ENCODE measurements at regions not wholly inside any gene's neighbourhood (a gene's known extent, or its start where the extent isn't known, plus 50 kb on each side); places are given as distances from the start of the nearest gene placed in this dataset.

DNA sequence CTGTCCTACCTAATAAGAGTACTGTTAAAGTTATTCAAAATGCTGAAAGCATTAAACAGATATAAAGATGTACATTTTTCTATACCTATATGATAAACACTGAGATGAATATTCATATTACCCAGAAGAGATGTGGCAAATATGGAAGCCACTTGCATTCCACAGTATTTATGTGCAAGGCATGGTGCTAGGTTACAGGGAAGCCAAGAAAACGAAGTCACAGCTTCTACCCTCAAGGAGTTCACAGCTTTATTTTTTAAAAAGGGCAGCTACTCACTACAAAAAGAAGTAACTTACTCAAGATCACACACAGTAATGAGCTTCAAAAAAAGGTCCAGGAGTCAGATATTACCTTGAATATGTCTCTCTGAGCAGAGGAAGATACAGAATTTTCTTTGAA lies 484.6 kb downstream of the ZNF608 start:
- Histone ChIP-seq H3K4me3 (no peak overlapping the region), H3K4me1 (no peaks in the 10 kb centered on the region), H3K27ac (no peak overlapping the region), H3K36me3 (no peaks in the 10 kb centered on the region), H3K27me3 (no peaks in the 10 kb centered on the region), H3K9me3 (no peaks in the 10 kb centered on the region)
- TF ChIP-seq POLR2A (IDR thresholded peaks at IDR 0.05): no peak
- TF ChIP-seq, protein P1, sequence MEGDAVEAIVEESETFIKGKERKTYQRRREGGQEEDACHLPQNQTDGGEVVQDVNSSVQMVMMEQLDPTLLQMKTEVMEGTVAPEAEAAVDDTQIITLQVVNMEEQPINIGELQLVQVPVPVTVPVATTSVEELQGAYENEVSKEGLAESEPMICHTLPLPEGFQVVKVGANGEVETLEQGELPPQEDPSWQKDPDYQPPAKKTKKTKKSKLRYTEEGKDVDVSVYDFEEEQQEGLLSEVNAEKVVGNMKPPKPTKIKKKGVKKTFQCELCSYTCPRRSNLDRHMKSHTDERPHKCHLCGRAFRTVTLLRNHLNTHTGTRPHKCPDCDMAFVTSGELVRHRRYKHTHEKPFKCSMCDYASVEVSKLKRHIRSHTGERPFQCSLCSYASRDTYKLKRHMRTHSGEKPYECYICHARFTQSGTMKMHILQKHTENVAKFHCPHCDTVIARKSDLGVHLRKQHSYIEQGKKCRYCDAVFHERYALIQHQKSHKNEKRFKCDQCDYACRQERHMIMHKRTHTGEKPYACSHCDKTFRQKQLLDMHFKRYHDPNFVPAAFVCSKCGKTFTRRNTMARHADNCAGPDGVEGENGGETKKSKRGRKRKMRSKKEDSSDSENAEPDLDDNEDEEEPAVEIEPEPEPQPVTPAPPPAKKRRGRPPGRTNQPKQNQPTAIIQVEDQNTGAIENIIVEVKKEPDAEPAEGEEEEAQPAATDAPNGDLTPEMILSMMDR (IDR thresholded peaks at IDR 0.05): no peak
- no peak for DNase-seq

DNA sequence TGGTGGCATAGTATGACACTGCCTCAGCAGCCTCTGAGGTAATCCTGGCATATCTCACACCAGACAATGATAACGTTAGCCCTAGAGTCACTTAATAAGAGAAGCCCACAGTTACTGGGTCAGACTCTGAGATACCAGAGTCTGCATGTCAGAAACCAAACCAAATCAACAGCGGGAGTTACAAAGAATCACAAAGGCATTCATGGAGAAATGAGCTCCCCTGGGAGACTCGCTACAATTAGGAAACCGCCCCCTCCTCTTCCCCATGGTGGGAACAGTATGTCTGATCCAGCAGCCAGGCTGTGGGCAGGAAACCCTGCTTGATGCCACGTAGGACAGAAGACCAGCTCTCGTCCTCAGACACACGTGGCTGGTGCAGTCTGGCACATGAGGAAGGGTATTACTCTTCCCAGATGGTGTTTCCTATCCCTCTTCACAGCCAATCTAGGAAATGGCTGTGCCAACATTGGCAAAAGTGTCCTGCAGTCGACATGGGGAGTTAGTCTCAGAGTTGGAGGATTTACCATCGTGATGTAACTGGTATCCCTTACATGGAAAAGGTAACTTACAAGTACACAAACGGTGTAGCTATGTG lies 485.4 kb downstream of the ZNF608 start:
- no peaks in the 10 kb centered on the region for H3K36me3 ChIP-seq
- DNase-seq: no peak
- H3K27me3 ChIP-seq: no peaks in the 10 kb centered on the region
- TF ChIP-seq, protein P1 (IDR thresholded peaks at IDR 0.05): no peak
- no peak for TF ChIP-seq POLR2A (IDR thresholded peaks at IDR 0.05)
- no peaks in the 10 kb centered on the region for H3K9me3 ChIP-seq
- H3K4me3 ChIP-seq: no peak overlapping the region
- H3K4me1 ChIP-seq: no peaks in the 10 kb centered on the region
- no peak overlapping the region for H3K27ac ChIP-seq

DNA sequence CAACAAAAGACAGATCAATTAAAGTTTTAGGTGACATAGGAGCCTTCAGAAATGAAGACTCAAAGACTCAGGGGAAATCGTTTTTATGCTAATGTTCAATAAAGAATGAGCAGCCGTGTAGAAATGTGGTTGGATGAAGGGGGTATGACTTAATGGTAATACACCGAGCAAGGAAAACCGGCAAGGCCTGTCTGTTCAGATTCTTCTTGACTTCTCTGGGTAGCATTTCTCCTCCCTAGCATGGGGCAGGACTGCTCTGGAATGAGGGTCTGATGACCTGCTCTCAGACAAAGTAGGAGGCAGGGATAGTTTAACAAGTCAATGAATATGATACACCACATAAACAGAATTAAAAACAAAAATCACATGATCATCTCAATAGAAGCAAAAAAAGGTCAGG lies 487.4 kb downstream of the ZNF608 start:
- no peak for TF ChIP-seq POLR2A (IDR thresholded peaks at IDR 0.05)
- TF ChIP-seq, protein P1 (IDR thresholded peaks at IDR 0.05): no peak
- no peak overlapping the region for H3K4me3 ChIP-seq
- H3K27me3 ChIP-seq: no peaks in the 10 kb centered on the region
- DNase-seq: no peak
- H3K36me3 ChIP-seq: no peaks in the 10 kb centered on the region
- no peak overlapping the region for H3K27ac ChIP-seq
- no peaks in the 10 kb centered on the region for H3K9me3 ChIP-seq
- no peaks in the 10 kb centered on the region for H3K4me1 ChIP-seq

DNA sequence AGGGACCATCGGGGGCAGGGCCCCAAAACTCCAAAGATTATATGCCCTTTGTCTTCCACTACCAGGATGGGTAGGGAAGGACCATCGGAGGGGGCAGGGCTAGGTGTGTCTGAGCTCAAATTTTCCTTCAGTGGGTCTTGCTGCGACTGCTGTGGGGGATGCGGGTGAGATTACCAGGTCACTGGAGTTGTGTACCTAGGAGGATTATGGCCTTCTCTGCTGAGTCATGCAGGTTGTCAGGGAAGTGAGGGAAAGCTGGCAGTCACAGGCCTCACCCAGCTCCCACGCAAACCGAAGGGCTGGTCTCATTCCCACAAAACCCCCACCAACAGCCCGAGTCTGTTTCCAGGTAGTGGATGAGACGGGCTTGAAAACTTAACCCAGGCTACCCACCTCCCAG lies 489.4 kb downstream of the ZNF608 start:
- Histone ChIP-seq H3K36me3 (no peaks in the 10 kb centered on the region), H3K4me3 (no peak overlapping the region), H3K9me3 (no peaks in the 10 kb centered on the region), H3K27me3 (no peaks in the 10 kb centered on the region), H3K4me1 (no peaks in the 10 kb centered on the region), H3K27ac (no peak overlapping the region)
- DNase-seq: no peak
- TF ChIP-seq, protein P1 (IDR thresholded peaks at IDR 0.05): no peak
- TF ChIP-seq POLR2A (IDR thresholded peaks at IDR 0.05): no peak

DNA sequence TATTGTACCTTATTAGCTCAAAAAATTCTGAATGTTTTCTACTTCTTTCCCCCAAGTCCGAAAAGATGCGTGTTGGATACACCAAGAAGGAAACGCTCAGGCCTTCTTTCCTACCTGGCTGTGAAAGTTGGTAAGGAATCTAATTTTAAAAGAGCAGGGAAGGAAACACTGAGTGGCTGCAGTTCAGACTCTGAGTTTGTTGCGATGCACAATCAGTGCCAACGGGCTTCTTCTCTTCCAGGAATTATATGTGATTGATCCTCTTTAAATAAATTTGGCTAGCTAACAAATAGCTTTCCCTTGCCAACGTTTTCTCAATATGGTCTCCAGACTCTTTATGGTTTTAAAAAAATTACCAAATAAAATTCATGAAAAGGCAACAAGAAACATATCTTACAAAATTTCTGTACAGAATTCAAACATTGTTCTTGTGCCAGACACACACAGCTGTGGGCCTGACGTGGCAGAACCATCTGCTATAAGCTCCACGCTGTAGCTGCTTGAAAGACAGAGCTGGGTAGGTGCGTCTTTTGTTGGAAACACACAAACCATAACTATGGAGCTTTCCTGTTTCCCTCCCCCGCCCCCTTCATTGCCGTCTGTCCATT lies 493.1 kb downstream of the ZNF608 start:
- H3K9me3 ChIP-seq: no peaks in the 10 kb centered on the region
- DNase-seq: no peak
- H3K36me3 ChIP-seq: no peaks in the 10 kb centered on the region
- no peak for TF ChIP-seq POLR2A (IDR thresholded peaks at IDR 0.05)
- TF ChIP-seq, protein P1 (IDR thresholded peaks at IDR 0.05): no peak
- H3K27ac ChIP-seq: no peak overlapping the region
- H3K4me3 ChIP-seq: no peak overlapping the region
- no peaks in the 10 kb centered on the region for H3K27me3 ChIP-seq
- H3K4me1 ChIP-seq: no peaks in the 10 kb centered on the region
